ELR (cell line): ENCODE measurements at regions not wholly inside any gene's neighbourhood (a gene's known extent, or its start where the extent isn't known, plus 50 kb on each side); places are given as distances from the start of the nearest gene placed in this dataset.
"Not testable (repeated sequence)": the region's sequence is repeated elsewhere in the genome, so short reads cannot be mapped to it uniquely, and the experiment has no call there.

Experiments used
- DNase-seq: peaks from one replicate; pipeline ENCODE4 v3.0.0-alpha.2; 2015; ENCODE audit warnings: low read depth

GRCh38 chr12:9449181-9449580 lies 158.5 kb downstream of the KLRB1 start:
- peak; percentile 20 for DNase-seq

GRCh38 chr12:9448648-9449047 lies 159.1 kb downstream of the KLRB1 start:
- peak; percentile 1 for DNase-seq

- DNase-seq = peak; percentile 88
Observed at GRCh38 chr12:9447791-9448614, 159.7 kb downstream of the KLRB1 start.

- DNase-seq = not testable (repeated sequence)
Observed at GRCh38 chr12:9446883-9447761, 160.6 kb downstream of the KLRB1 start.

GRCh38 chr12:9440428-9440827 lies 167.3 kb downstream of the KLRB1 start:
- DNase-seq = not testable (repeated sequence)

- not testable (repeated sequence) for DNase-seq
Observed at GRCh38 chr12:9435682-9436081, 172.0 kb downstream of the KLRB1 start.

GRCh38 chr12:9430385-9430784 lies 177.3 kb downstream of the KLRB1 start:
- not testable (repeated sequence) for DNase-seq

GRCh38 chr12:9428856-9429255 lies 178.9 kb downstream of the KLRB1 start:
- DNase-seq = not testable (repeated sequence)

GRCh38 chr12:9425429-9425828 lies 182.3 kb downstream of the KLRB1 start:
- not testable (repeated sequence) for DNase-seq

- not testable (repeated sequence) for DNase-seq
Observed at GRCh38 chr12:9424175-9424740, 183.5 kb downstream of the KLRB1 start.

- not testable (repeated sequence) for DNase-seq
Observed at GRCh38 chr12:9422689-9423088, 185.0 kb downstream of the KLRB1 start.

- DNase-seq = not testable (repeated sequence)
Observed at GRCh38 chr12:9421520-9422086, 186.1 kb downstream of the KLRB1 start.

GRCh38 chr12:9420817-9421519 lies 186.7 kb downstream of the KLRB1 start:
- not testable (repeated sequence) for DNase-seq

- DNase-seq = not testable (repeated sequence)
Observed at GRCh38 chr12:9418669-9419041, 189.1 kb downstream of the KLRB1 start.

GRCh38 chr12:9417947-9418668 lies 189.6 kb downstream of the KLRB1 start:
- DNase-seq = not testable (repeated sequence)

- not testable (repeated sequence) for DNase-seq
Observed at GRCh38 chr12:9417341-9417740, 190.4 kb downstream of the KLRB1 start.

GRCh38 chr12:9416346-9416745 lies 191.4 kb downstream of the KLRB1 start:
- DNase-seq = not testable (repeated sequence)

GRCh38 chr12:9415898-9416297 lies 191.8 kb downstream of the KLRB1 start:
- not testable (repeated sequence) for DNase-seq

- DNase-seq = not testable (repeated sequence)
Observed at GRCh38 chr12:9413862-9414261, 193.9 kb downstream of the KLRB1 start.

GRCh38 chr12:9412459-9412858 lies 195.3 kb downstream of the KLRB1 start:
- DNase-seq = not testable (repeated sequence)
